ENCODE measurements at regions not wholly inside any gene's neighbourhood (a gene's known extent, or its start where the extent isn't known, plus 50 kb on each side); places are given as distances from the start of the nearest gene placed in this dataset.
A peak's percentile ranks its signal among the peaks of the same experiment; 100 is the strongest.

DNA sequence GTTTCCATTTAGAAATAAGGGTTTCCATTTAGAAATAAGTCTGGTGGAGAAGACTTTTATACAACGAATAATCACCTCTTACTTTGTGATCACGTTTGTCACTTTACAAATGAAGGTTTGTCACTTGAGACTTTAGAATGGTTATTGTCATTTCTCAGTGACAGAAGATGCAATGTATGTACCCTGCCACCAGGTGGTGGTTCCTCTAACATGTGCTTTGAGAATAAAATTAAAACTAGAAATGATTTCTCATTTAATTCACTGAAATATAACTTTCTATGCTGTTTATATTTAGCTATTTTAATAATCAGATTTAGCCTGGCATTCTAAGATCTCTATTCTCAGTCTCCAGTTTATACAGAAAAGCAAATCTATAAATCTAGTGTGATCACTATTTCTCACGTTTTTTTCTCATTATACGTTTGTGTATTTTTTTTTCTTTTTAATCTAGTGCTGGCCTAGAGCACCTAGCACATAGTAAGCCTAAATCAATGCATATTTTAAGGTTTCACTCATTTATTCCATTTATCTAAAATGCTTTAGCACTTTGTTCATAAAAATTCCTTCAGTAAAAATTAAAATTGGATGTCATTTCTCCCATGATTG is 57.4 kb upstream of the TFAP2D start:
- intact Hi-C loops (cut with DNase I) = no loop called here
- DNase-seq = no peak
- H3K27me3 ChIP-seq = no peaks in the 10 kb centered on the region

DNA sequence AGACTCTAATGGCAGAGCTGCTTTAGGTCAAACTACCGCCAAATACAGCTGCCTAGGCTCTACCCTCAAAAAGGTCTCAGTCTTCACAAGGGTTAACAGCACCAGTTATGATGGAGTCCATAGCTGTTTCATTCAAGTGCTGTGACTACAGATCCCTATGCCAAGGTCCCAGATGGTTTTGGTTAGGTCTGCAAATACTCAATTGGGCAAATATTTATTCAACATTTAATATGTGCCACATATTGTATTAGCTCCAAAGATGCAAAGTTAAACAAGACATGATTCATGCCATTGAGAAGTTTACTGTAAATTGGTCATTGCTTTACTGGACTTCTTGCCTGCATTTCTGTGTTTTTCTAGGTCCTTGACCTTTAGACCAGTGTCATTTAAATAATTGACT is 55.8 kb upstream of the TFAP2D start:
- Histone ChIP-seq H3K27me3 (no peaks in the 10 kb centered on the region), H3K4me1 (no peaks in the 10 kb centered on the region), H3K9me3 (no peaks in the 10 kb centered on the region), H3K27ac (no peak overlapping the region), H3K4me3 (no peak overlapping the region), H3K9ac (ENCODE audit: low read depth in 2 of 2, low read length in 2 of 2) (no peak overlapping the region), H3K36me3 (no peaks in the 10 kb centered on the region)
- DNase-seq = no peak
- intact Hi-C loops (cut with DNase I) = no loop called here
- TF ChIP-seq, protein P1, sequence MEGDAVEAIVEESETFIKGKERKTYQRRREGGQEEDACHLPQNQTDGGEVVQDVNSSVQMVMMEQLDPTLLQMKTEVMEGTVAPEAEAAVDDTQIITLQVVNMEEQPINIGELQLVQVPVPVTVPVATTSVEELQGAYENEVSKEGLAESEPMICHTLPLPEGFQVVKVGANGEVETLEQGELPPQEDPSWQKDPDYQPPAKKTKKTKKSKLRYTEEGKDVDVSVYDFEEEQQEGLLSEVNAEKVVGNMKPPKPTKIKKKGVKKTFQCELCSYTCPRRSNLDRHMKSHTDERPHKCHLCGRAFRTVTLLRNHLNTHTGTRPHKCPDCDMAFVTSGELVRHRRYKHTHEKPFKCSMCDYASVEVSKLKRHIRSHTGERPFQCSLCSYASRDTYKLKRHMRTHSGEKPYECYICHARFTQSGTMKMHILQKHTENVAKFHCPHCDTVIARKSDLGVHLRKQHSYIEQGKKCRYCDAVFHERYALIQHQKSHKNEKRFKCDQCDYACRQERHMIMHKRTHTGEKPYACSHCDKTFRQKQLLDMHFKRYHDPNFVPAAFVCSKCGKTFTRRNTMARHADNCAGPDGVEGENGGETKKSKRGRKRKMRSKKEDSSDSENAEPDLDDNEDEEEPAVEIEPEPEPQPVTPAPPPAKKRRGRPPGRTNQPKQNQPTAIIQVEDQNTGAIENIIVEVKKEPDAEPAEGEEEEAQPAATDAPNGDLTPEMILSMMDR (IDR thresholded peaks at IDR 0.05) = no peak

More for the DNA sequence above, 57.4 kb upstream of the TFAP2D start:
- H3K9ac ChIP-seq (ENCODE audit: low read depth in 2 of 2, low read length in 2 of 2) = no peak overlapping the region
- no peak overlapping the region for H3K4me3 ChIP-seq
- no peaks in the 10 kb centered on the region for H3K36me3 ChIP-seq
- no peak overlapping the region for H3K27ac ChIP-seq
- H3K4me1 ChIP-seq = no peaks in the 10 kb centered on the region
- TF ChIP-seq, protein P1 (IDR thresholded peaks at IDR 0.05) = peak; percentile 47
- H3K9me3 ChIP-seq = no peaks in the 10 kb centered on the region

DNA sequence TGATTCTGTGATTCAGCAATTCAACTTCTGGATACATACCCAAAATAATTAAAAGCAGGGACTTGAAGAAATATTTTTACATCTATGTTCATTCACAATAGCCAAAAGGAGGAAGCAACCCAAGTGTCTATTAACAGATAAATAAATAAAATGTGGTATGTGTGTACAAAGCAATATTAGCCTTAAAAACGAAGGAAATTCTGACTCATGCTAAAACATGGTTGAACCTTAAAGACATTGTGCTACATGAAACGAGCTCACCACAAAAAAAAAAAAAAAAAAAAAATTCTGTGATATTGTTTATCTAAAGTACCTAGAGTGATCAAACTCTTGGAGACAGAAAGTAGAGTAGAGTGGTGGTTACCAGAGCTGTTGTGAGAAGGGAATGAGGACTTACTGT is 54.8 kb upstream of the TFAP2D start:
- no peak for DNase-seq
- no peaks in the 10 kb centered on the region for H3K4me1 ChIP-seq
- TF ChIP-seq, protein P1 (IDR thresholded peaks at IDR 0.05) = no peak
- no peak overlapping the region for H3K4me3 ChIP-seq
- no peaks in the 10 kb centered on the region for H3K36me3 ChIP-seq
- no peak overlapping the region for H3K27ac ChIP-seq
- H3K9me3 ChIP-seq = no peaks in the 10 kb centered on the region
- H3K9ac ChIP-seq (ENCODE audit: low read depth in 2 of 2, low read length in 2 of 2) = no peak overlapping the region
- no peaks in the 10 kb centered on the region for H3K27me3 ChIP-seq
- intact Hi-C loops (cut with DNase I) = no loop called here

DNA sequence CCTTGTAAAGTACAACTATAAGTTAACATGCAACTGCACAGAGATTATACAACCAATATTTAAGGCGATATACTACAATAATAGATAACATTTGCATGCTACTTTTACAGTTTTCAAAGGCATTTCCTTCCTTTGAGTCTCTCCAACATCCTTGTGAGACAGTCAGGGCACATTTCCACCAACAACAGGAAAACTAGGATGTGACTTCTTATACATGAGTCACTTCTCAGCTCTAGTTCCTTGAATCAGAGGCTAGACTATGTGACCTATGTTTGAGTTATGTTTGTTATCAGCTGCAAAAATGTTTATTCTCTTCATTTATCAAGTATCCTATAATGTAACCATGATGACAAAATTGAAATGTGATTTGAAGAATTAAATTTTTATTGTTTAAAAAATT is 51.7 kb upstream of the TFAP2D start:
- TF ChIP-seq, protein P1 (IDR thresholded peaks at IDR 0.05) = no peak
- intact Hi-C loops (cut with DNase I) = no loop called here
- Histone ChIP-seq H3K27me3 (no peaks in the 10 kb centered on the region), H3K4me3 (no peak overlapping the region), H3K9ac (ENCODE audit: low read depth in 2 of 2, low read length in 2 of 2) (no peak overlapping the region), H3K36me3 (no peaks in the 10 kb centered on the region), H3K4me1 (no peaks in the 10 kb centered on the region), H3K27ac (no peak overlapping the region), H3K9me3 (no peaks in the 10 kb centered on the region)
- DNase-seq = no peak

Data from colonic mucosa (tissue), 4 donors.